GM23338 (cell line): ENCODE measurements at regions not wholly inside any gene's neighbourhood (a gene's known extent, or its start where the extent isn't known, plus 50 kb on each side); places are given as distances from the start of the nearest gene placed in this dataset.

Experiments
- ATAC-seq: fragments of 200-7000 bp; cut with Tn5 transposase; 3 replicates; pipeline ENCODE4 v1.9.1; 2020
- DNase-seq: peaks from one replicate; pipeline ENCODE4 v3.0.0-alpha.2; 2015; ENCODE audit warnings: low spot score
- H2AFZ ChIP-seq: fragments of 200-600 bp; sonication (generic); 2 replicates; pipeline ENCODE4 v1.8.0; 2016; ENCODE audit warnings: antibody characterized with exemption, mild to moderate bottlenecking, moderate library complexity
- H3F3A ChIP-seq: fragments of 200-600 bp; sonication (generic); replicated peaks from 2 replicates; pipeline ENCODE4 v1.8.0; 2017; ENCODE audit warnings: antibody characterized with exemption, mixed run types, low read depth
- H3K27ac ChIP-seq: fragments of 200-600 bp; sonication (generic); 2 replicates; pipeline ENCODE4 v1.6.1; 2016; ENCODE audit warnings: low read depth
- H3K27me3 ChIP-seq: fragments of 200-600 bp; sonication (generic); 2 replicates; pipeline ENCODE4 v1.8.0; 2016; ENCODE audit warnings: mild to moderate bottlenecking, mixed run types, moderate library complexity; ENCODE audit not compliant: insufficient read depth
- H3K36me3 ChIP-seq: fragments of 200-600 bp; sonication (generic); 2 replicates; pipeline ENCODE4 v1.8.0; 2016; ENCODE audit warnings: mild to moderate bottlenecking; ENCODE audit not compliant: insufficient read depth
- H3K4me1 ChIP-seq: fragments of 200-600 bp; sonication (generic); 2 replicates; pipeline ENCODE4 v1.8.0; 2016; ENCODE audit warnings: mild to moderate bottlenecking, moderate library complexity; ENCODE audit not compliant: insufficient read depth
- H3K4me2 ChIP-seq: fragments of 200-600 bp; sonication (generic); 2 replicates; pipeline ENCODE4 v1.7.1; 2017; ENCODE audit warnings: mixed run types
- H3K4me3 ChIP-seq: fragments of 200-600 bp; sonication (generic); 2 replicates; pipeline ENCODE4 v1.6.1; 2016; ENCODE audit warnings: mixed run types
- H3K79me2 ChIP-seq: fragments of 200-600 bp; sonication (generic); replicated peaks from 2 replicates; pipeline ENCODE4 v1.8.0; 2017; ENCODE audit warnings: mild to moderate bottlenecking; ENCODE audit not compliant: insufficient read depth
- H3K9me2 ChIP-seq: fragments of 200-600 bp; sonication (generic); 2 replicates; pipeline ENCODE4 v1.8.0; 2017; ENCODE audit not compliant: insufficient read depth
- H4K20me1 ChIP-seq: fragments of 200-600 bp; sonication (generic); replicated peaks from 2 replicates; pipeline ENCODE4 v1.8.0; 2017; ENCODE audit warnings: mild to moderate bottlenecking; ENCODE audit not compliant: insufficient read depth
- H3K27ac Mint-ChIP-seq: 2 replicates; pipeline ENCODE4 v1.8.0; 2020; ENCODE audit warnings: inconsistent platforms, mild to moderate bottlenecking, moderate library complexity, mixed read lengths
- H3K27me3 Mint-ChIP-seq: 3 replicates; pipeline ENCODE4 v1.8.0; 2022; ENCODE audit warnings: low read depth, mild to moderate bottlenecking, moderate library complexity, mixed read lengths, inconsistent platforms; ENCODE audit not compliant: insufficient read depth, poor library complexity
- H3K36me3 Mint-ChIP-seq: 3 replicates; pipeline ENCODE4 v1.8.0; 2021; ENCODE audit warnings: low read depth, mild to moderate bottlenecking, inconsistent platforms, moderate library complexity, mixed read lengths
- H3K4me1 Mint-ChIP-seq: 3 replicates; pipeline ENCODE4 v1.8.0; 2020; ENCODE audit warnings: mild to moderate bottlenecking, inconsistent platforms, mixed read lengths
- H3K4me3 Mint-ChIP-seq: 3 replicates; pipeline ENCODE4 v1.8.0; 2021; ENCODE audit warnings: moderate library complexity, mild to moderate bottlenecking, inconsistent platforms, mixed read lengths
- H3K9me3 Mint-ChIP-seq: 3 replicates; pipeline ENCODE4 v1.8.0; 2020; ENCODE audit warnings: moderate library complexity, mild to moderate bottlenecking, inconsistent platforms, mixed read lengths
- CTCF ChIP-seq, 2 experiments: fragments of 200-600 bp in 1 of 2; sonication (generic) in 1 of 2; conservative IDR thresholded peaks; 2 replicates each; pipeline versions ENCODE4 v1.5.1 to v1.6.1; 2016 to 2017; ENCODE audit warnings: antibody characterized with exemption in 2 of 2, low read depth in 2 of 2, mild to moderate bottlenecking in 2 of 2, moderate library complexity in 1 of 2
- ETS1 ChIP-seq: IDR thresholded peaks from 2 replicates; pipeline ENCODE4 v1.6.1; 2016; ENCODE audit warnings: antibody characterized with exemption
- EZH2 ChIP-seq: fragments of 200-600 bp; sonication (generic); IDR thresholded peaks from one replicate; pipeline ENCODE4 v1.8.0; 2017; ENCODE audit warnings: antibody characterized with exemption, mild to moderate bottlenecking, low read depth; ENCODE audit not compliant: unreplicated experiment
- EZH2phosphoT487 ChIP-seq: fragments of 200-600 bp; sonication (generic); IDR thresholded peaks from one replicate; pipeline ENCODE4 v1.8.1; 2018; ENCODE audit warnings: antibody characterized with exemption; ENCODE audit not compliant: unreplicated experiment
- POLR2AphosphoS5 ChIP-seq: IDR thresholded peaks from 2 replicates; pipeline ENCODE4 v1.6.1; 2016; ENCODE audit warnings: antibody characterized with exemption, low read depth
- REST ChIP-seq: IDR thresholded peaks from one replicate; pipeline ENCODE4 v1.6.1; 2018; ENCODE audit warnings: antibody characterized with exemption; ENCODE audit not compliant: unreplicated experiment
- ZNF331 ChIP-seq: fragments of 250-450 bp; sonication (Bioruptor Pico); IDR thresholded peaks from 2 replicates; pipeline ENCODE4 v1.5.0; 2020; ENCODE audit warnings: low read depth, mild to moderate bottlenecking, moderate library complexity
- ZNF462 ChIP-seq: fragments of 250-450 bp; sonication (Bioruptor Pico); IDR thresholded peaks from 2 replicates; pipeline ENCODE4 v1.5.0; 2020; ENCODE audit warnings: mild to moderate bottlenecking, moderate library complexity

GRCh38 chr3:99172736-99173657 is 271.5 kb upstream of the DCBLD2 start:
- no peaks in the 10 kb centered on the region; the same call in 2 of the 3 replicates for H3K9me3 Mint-ChIP-seq
- DNase-seq (peak; percentile 84), ATAC-seq (peak; percentile 96)
- no peaks in the 10 kb centered on the region for H3K27me3 Mint-ChIP-seq
- H3K4me3 ChIP-seq, result no peak overlapping the region
- no peaks in the 10 kb centered on the region for H3K4me1 ChIP-seq
- H3K4me3 Mint-ChIP-seq, result no peak overlapping the region
- peak overlapping the region; percentile 95 for H2AFZ ChIP-seq
- no peaks in the 10 kb centered on the region for H3K9me2 ChIP-seq
- no peak overlapping the region for H3K27ac Mint-ChIP-seq
- no peaks in the 10 kb centered on the region for H3K36me3 Mint-ChIP-seq
- TF ChIP-seq EZH2 (no peak), CTCF (conservative IDR thresholded peaks at IDR 0.05; ENCODE audit: low read depth in 2 of 2) (peak; percentile 83 to 86), REST (no peak), ZNF331 (no peak), ZNF462 (CRISPR knock-in tag) (no peak), EZH2phosphoT487 (no peak), ETS1 (no peak), POLR2AphosphoS5 (no peak)
- no peaks in the 10 kb centered on the region for H3K79me2 ChIP-seq
- no peaks in the 10 kb centered on the region for H3K27me3 ChIP-seq
- no peak overlapping the region for H3K27ac ChIP-seq
- no peak overlapping the region for H3K4me2 ChIP-seq
- no peaks in the 10 kb centered on the region for H3K36me3 ChIP-seq
- H4K20me1 ChIP-seq, result no peaks in the 10 kb centered on the region
- H3F3A ChIP-seq, result no peaks in the 10 kb centered on the region
- no peaks in the 10 kb centered on the region for H3K4me1 Mint-ChIP-seq
